ENCODE measurements at regions not wholly inside any gene's neighbourhood (a gene's known extent, or its start where the extent isn't known, plus 50 kb on each side); places are given as distances from the start of the nearest gene placed in this dataset.

- no peak overlapping the region for H2AFZ ChIP-seq (ENCODE audit: control insufficient read depth, low read length)
- dilution Hi-C loops (cut with MboI; ENCODE audit: extremely low pct_ligation_motif_present, low sequenced_read_pairs): no loop called here
- no peak for TF ChIP-seq EZH2 (IDR thresholded peaks at IDR 0.05; ENCODE audit: low read length)
- no peak for TF ChIP-seq CTCF (optimal IDR thresholded peaks at IDR 0.05 in 1 of 3, IDR thresholded peaks at IDR 0.05 in 1 of 3, conservative IDR thresholded peaks at IDR 0.05 in 1 of 3; ENCODE audit: extremely low read depth in 1 of 3, insufficient read depth in 2 of 3, low read length in 3 of 3)
- no peak overlapping the region for H3K4me3 ChIP-seq (ENCODE audit: control insufficient read depth in 2 of 3, extremely low read depth in 1 of 3, insufficient read depth in 2 of 3, low read depth in 1 of 3, low read length in 3 of 3)
- DNase-seq (ENCODE audit: low read depth, low spot score): peak; percentile 7
- H3K4me1 ChIP-seq (ENCODE audit: control insufficient read depth, extremely low read depth, insufficient read depth, low read length): no peaks in the 10 kb centered on the region
- no peaks in the 10 kb centered on the region for H3K79me2 ChIP-seq (ENCODE audit: control insufficient read depth, insufficient read depth, low read length)
- no peaks in the 10 kb centered on the region for H3K27me3 ChIP-seq (ENCODE audit: control insufficient read depth, extremely low read depth, insufficient read depth, low read length)
- H4K20me1 ChIP-seq (ENCODE audit: control insufficient read depth, extremely low read depth, insufficient read depth, low read length): no peaks in the 10 kb centered on the region
- H3K27ac ChIP-seq (ENCODE audit: control insufficient read depth, insufficient read depth, low read length): no peak overlapping the region
- H3K9me1 ChIP-seq (ENCODE audit: control insufficient read depth, extremely low read depth, insufficient read depth, low read length): no peaks in the 10 kb centered on the region
- H3K36me3 ChIP-seq (ENCODE audit: control insufficient read depth in 2 of 2, extremely low read depth in 1 of 2, insufficient read depth in 2 of 2, low read length in 2 of 2): no peaks in the 10 kb centered on the region
- FAIRE-seq: no peak
- no peaks in the 10 kb centered on the region for H3K9me3 ChIP-seq (ENCODE audit: control insufficient read depth, low read depth, low read length)
- H3K4me2 ChIP-seq (ENCODE audit: control insufficient read depth, extremely low read depth, insufficient read depth, low read depth, low read length): no peak overlapping the region
- H3K9ac ChIP-seq (ENCODE audit: control insufficient read depth, extremely low read depth, insufficient read depth, low read length): no peak overlapping the region
Measured at GRCh38 chr1:232385221-232385620, 244.7 kb downstream of the SIPA1L2 start.

DNA sequence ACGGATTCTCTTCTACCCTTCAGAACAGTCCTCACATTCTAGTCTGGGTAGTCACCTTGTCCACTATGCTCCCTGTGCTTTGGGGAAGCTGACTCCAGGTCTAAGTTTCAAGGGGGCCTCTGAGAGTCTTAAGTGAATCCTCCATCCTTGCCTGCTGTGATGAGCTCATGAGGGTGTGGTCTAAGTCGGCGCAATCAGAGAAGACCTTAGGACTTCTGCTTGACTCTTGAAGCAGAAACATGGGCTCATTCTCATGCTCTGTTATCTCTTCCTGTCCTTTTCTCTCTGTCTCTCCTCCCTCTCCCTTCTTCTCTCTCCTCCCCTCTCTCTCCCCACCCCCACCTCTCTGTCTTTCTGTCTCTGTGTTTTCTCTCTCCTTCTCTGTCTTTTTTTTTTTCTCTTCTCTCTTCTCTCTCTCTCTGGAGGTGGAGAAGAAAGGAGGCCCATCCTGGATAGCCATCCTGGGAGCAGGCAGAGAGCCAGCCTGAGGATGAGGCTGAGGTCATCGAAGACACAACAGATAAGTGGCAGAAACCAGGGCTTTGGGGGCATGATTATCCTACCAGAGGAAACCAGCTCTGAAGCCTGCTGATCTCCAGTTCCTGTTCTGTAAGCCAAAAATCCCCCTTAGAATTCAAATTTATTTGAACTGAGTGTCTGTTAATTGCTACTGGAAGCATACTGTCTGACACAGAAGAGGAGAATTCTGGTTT is 245.6 kb downstream of the SIPA1L2 start:
- Histone ChIP-seq H3K36me3 (ENCODE audit: control insufficient read depth in 2 of 2, extremely low read depth in 1 of 2, insufficient read depth in 2 of 2, low read length in 2 of 2) (no peaks in the 10 kb centered on the region), H4K20me1 (ENCODE audit: control insufficient read depth, extremely low read depth, insufficient read depth, low read length) (no peaks in the 10 kb centered on the region), H3K9ac (ENCODE audit: control insufficient read depth, extremely low read depth, insufficient read depth, low read length) (no peak overlapping the region), H3K79me2 (ENCODE audit: control insufficient read depth, insufficient read depth, low read length) (no peaks in the 10 kb centered on the region), H3K9me3 (ENCODE audit: control insufficient read depth, low read depth, low read length) (no peaks in the 10 kb centered on the region), H3K27me3 (ENCODE audit: control insufficient read depth, extremely low read depth, insufficient read depth, low read length) (no peaks in the 10 kb centered on the region), H3K4me3 (ENCODE audit: control insufficient read depth in 2 of 3, extremely low read depth in 1 of 3, insufficient read depth in 2 of 3, low read depth in 1 of 3, low read length in 3 of 3) (no peak overlapping the region), H3K9me1 (ENCODE audit: control insufficient read depth, extremely low read depth, insufficient read depth, low read length) (no peaks in the 10 kb centered on the region), H3K4me2 (ENCODE audit: control insufficient read depth, extremely low read depth, insufficient read depth, low read depth, low read length) (no peak overlapping the region), H3K27ac (ENCODE audit: control insufficient read depth, insufficient read depth, low read length) (no peak overlapping the region), H3K4me1 (ENCODE audit: control insufficient read depth, extremely low read depth, insufficient read depth, low read length) (no peaks in the 10 kb centered on the region), H2AFZ (ENCODE audit: control insufficient read depth, low read length) (no peak overlapping the region)
- dilution Hi-C loops (cut with MboI; ENCODE audit: extremely low pct_ligation_motif_present, low sequenced_read_pairs): no loop called here
- no peak for TF ChIP-seq EZH2 (IDR thresholded peaks at IDR 0.05; ENCODE audit: low read length)
- no peak for DNase-seq (ENCODE audit: low read depth, low spot score)
- no peak for FAIRE-seq

Measured in keratinocyte (primary cell).